OCI-LY7 (cell line): ENCODE measurements at regions not wholly inside any gene's neighbourhood (a gene's known extent, or its start where the extent isn't known, plus 50 kb on each side); places are given as distances from the start of the nearest gene placed in this dataset.

Source experiments
- BruUV-seq: library from RNA; stranded (reverse); fragments of 400-500 nt; replicated peaks from 2 replicates; lab custom pipeline; 2021; lab: Mats Ljungman, UMichigan
- CTCF ChIA-PET: fragments of 300-600 bp; sonication (Branson Sonifier 250); formaldehyde crosslinking; loops from one replicate; lab custom pipeline; 2022; ENCODE audit warnings: antibody characterized with exemption; ENCODE audit not compliant: unreplicated experiment; lab: Charles Lee
- POLR2A ChIA-PET: fragments of 300-600 bp; sonication (Branson Sonifier 250); formaldehyde crosslinking; loops from one replicate; lab custom pipeline; 2022; ENCODE audit warnings: antibody characterized with exemption; lab: Charles Lee
- DNase-seq: peaks from one replicate; pipeline ENCODE4 v3.0.0-alpha.2; 2015; ENCODE audit warnings: low spot score
- H2AFZ ChIP-seq: fragments of 200-600 bp; sonication (generic), shearing (Covaris generic); 2 replicates; pipeline ENCODE4 v1.6.1; 2014; ENCODE audit warnings: mild to moderate bottlenecking, antibody characterized with exemption, low read length, moderate library complexity
- H3K27ac ChIP-seq: fragments of 200-600 bp; sonication (generic); 2 replicates; pipeline ENCODE4 v1.5.1; 2014; ENCODE audit warnings: mixed run types, low read depth, mild to moderate bottlenecking, moderate library complexity, low read length, inconsistent platforms; ENCODE audit not compliant: poor library complexity, severe bottlenecking
- H3K36me3 ChIP-seq: fragments of 200-600 bp; sonication (generic); 2 replicates; pipeline ENCODE4 v1.6.1; 2014; ENCODE audit warnings: mild to moderate bottlenecking, antibody characterized with exemption, low read length, moderate library complexity, mixed read lengths; ENCODE audit not compliant: insufficient read depth
- H3K4me1 ChIP-seq: fragments of 200-600 bp; sonication (generic); 2 replicates; pipeline ENCODE4 v1.5.1; 2014; ENCODE audit warnings: mild to moderate bottlenecking, low read length; ENCODE audit not compliant: insufficient read depth, poor library complexity, severe bottlenecking
- H3K4me2 ChIP-seq: fragments of 200-600 bp; sonication (generic); 2 replicates; pipeline ENCODE4 v1.6.1; 2014; ENCODE audit warnings: mild to moderate bottlenecking, low read length
- H3K4me3 ChIP-seq: fragments of 200-600 bp; sonication (generic); 2 replicates; pipeline ENCODE4 v1.5.1; 2014; ENCODE audit warnings: mild to moderate bottlenecking, low read depth, low read length; ENCODE audit not compliant: poor library complexity, severe bottlenecking
- H3K79me2 ChIP-seq: fragments of 200-600 bp; sonication (generic); 2 replicates; pipeline ENCODE4 v1.6.1; 2016; ENCODE audit warnings: low read depth, mild to moderate bottlenecking, low read length, moderate library complexity, mixed read lengths; ENCODE audit not compliant: insufficient read depth
- H3K9me2 ChIP-seq: fragments of 200-600 bp; sonication (generic); 2 replicates; pipeline ENCODE4 v1.6.1; 2016; ENCODE audit warnings: mild to moderate bottlenecking, low read length, mixed read lengths; ENCODE audit not compliant: insufficient read depth
- H3K9me3 ChIP-seq: fragments of 200-600 bp; sonication (generic); 2 replicates; pipeline ENCODE4 v1.6.1; 2014; ENCODE audit warnings: mild to moderate bottlenecking, mixed run types, low read length, mixed read lengths
- H4K20me1 ChIP-seq: fragments of 200-600 bp; sonication (generic); 2 replicates; pipeline ENCODE4 v1.6.1; 2014; ENCODE audit warnings: mild to moderate bottlenecking, antibody characterized with exemption, low read length, moderate library complexity, mixed read lengths; ENCODE audit not compliant: insufficient read depth
- EZH2phosphoT487 ChIP-seq: fragments of 200-600 bp; sonication (generic); IDR thresholded peaks from 2 replicates; pipeline ENCODE4 v1.6.1; 2018; ENCODE audit warnings: low read depth, borderline replicate concordance, mild to moderate bottlenecking, mixed run types, antibody characterized with exemption, low read length, moderate library complexity, mixed read lengths
- intact Hi-C: fragments of 100-400 bp; cut with micrococcal nuclease; formaldehyde crosslinking; loops from one replicate; pipeline ENCODE4 v1.10.0; 2022; ENCODE audit not compliant: unreplicated experiment
- TF ChIP-seq, protein P1 (sequence below): fragments of 200-600 bp; sonication (generic); conservative IDR thresholded peaks from 2 replicates; pipeline ENCODE4 v1.5.1; 2014; ENCODE audit warnings: mild to moderate bottlenecking, antibody characterized with exemption, low read length, moderate library complexity, mixed read lengths

DNA sequence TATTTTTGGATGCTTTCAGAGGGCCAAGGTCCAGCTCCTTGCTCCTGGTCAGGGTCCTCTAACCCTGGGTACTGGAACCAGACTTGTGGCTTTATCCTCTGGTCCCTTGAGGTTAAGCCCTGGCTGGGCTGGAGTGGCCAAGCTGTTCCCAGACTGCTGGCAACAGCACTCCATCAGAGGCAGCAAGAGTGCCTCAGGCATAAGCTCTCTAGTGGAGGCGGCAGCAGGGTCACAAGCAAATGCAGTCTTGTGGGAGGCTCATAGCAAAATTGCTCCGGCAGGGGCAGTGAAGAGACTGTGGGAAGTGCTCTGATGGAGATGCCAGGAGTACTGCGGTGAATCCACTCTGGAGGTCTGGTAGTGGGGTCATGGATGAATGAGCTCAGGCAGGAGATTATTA is 128.9 kb upstream of the OTOS start:
- H3K4me3 ChIP-seq = no peak overlapping the region
- no peak overlapping the region for H2AFZ ChIP-seq
- no peaks in the 10 kb centered on the region for H3K4me1 ChIP-seq
- ChIA-PET CTCF (no interaction called here), POLR2A (no interaction called here)
- no peaks in the 10 kb centered on the region for H3K9me2 ChIP-seq
- no peak overlapping the region for H3K4me2 ChIP-seq
- TF ChIP-seq, protein P1, sequence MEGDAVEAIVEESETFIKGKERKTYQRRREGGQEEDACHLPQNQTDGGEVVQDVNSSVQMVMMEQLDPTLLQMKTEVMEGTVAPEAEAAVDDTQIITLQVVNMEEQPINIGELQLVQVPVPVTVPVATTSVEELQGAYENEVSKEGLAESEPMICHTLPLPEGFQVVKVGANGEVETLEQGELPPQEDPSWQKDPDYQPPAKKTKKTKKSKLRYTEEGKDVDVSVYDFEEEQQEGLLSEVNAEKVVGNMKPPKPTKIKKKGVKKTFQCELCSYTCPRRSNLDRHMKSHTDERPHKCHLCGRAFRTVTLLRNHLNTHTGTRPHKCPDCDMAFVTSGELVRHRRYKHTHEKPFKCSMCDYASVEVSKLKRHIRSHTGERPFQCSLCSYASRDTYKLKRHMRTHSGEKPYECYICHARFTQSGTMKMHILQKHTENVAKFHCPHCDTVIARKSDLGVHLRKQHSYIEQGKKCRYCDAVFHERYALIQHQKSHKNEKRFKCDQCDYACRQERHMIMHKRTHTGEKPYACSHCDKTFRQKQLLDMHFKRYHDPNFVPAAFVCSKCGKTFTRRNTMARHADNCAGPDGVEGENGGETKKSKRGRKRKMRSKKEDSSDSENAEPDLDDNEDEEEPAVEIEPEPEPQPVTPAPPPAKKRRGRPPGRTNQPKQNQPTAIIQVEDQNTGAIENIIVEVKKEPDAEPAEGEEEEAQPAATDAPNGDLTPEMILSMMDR = no peak
- no peaks in the 10 kb centered on the region for H4K20me1 ChIP-seq
- no TSS peak for BruUV-seq
- no peaks in the 10 kb centered on the region for H3K79me2 ChIP-seq
- H3K9me3 ChIP-seq = peaks cover 18% of the 10 kb centered on the region
- no peak overlapping the region for H3K27ac ChIP-seq
- H3K36me3 ChIP-seq = no peaks in the 10 kb centered on the region; the same call in 1 of the 2 replicates
- no peak for DNase-seq
- intact Hi-C loops = no loop called here

DNA sequence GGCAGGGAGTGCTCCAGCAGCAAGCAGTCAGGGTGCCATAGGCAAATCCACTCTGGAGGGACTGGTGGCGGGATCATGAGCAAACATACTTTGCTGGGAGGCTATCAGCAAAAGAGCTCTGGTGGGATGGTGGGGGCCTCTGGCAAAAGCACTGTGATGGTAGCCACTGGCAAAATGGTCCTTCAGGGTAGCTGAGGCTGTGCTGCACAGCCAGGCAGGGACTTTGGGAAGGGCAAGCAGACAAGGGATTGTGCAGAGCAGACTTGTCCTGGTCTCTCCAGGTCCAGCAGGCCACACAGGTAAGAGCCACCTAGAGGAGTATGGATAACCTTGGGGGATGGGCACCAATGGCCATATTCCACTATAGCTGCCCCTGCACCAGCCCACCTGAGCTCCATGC is 129.4 kb upstream of the OTOS start:
- intact Hi-C loops = no loop called here
- ChIA-PET POLR2A (no interaction called here), CTCF (no interaction called here)
- Histone ChIP-seq H3K27ac (no peak overlapping the region), H3K4me2 (no peak overlapping the region), H3K36me3 (no peaks in the 10 kb centered on the region; the same call in 1 of the 2 replicates), H3K9me3 (peaks cover 18% of the 10 kb centered on the region), H3K4me1 (no peaks in the 10 kb centered on the region), H3K4me3 (no peak overlapping the region), H3K9me2 (no peaks in the 10 kb centered on the region), H2AFZ (no peak overlapping the region), H4K20me1 (no peaks in the 10 kb centered on the region), H3K79me2 (no peaks in the 10 kb centered on the region)
- no TSS peak for BruUV-seq
- no peak for DNase-seq
- TF ChIP-seq, protein P1 = no peak
- TF ChIP-seq EZH2phosphoT487 = no peak

DNA sequence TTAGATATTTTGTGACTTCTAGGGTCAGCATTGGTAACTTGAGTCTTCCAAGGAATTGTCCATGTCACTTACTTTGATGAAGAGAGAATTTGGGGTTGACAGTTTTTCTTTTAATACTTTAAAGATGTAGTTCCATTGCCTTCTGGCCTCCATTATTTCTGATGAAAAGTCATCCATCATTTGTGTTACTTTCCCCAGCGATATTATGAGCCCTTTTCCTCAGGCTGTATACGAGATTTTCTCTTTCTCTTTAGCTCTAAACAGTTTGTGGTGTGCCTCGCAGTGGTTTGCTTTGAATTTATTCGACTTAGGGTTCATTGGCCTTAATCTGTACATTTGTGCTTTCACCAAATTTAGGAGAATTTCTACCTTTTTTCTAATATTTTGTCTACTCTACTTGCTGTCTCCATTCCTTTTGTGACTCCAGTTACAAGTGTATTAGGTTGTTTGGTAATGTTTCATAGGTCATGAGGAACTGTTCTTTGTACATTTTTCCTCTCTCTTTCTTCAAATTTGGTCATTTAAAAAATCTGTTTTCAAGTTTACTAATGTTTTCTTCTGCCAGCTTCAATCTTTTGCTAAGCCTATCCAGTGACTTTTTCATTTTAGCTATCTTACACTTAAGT is 131.4 kb upstream of the OTOS start:
- Histone ChIP-seq H2AFZ (no peak overlapping the region), H3K9me2 (no peaks in the 10 kb centered on the region), H3K27ac (no peak overlapping the region), H3K4me1 (no peaks in the 10 kb centered on the region), H3K36me3 (no peaks in the 10 kb centered on the region; the same call in 1 of the 2 replicates), H3K4me2 (no peak overlapping the region), H4K20me1 (no peaks in the 10 kb centered on the region), H3K79me2 (no peaks in the 10 kb centered on the region), H3K4me3 (no peak overlapping the region), H3K9me3 (peaks cover 18% of the 10 kb centered on the region)
- TF ChIP-seq, protein P1 = no peak
- no peak for TF ChIP-seq EZH2phosphoT487
- intact Hi-C loops = no loop called here
- ChIA-PET CTCF (no interaction called here), POLR2A (no interaction called here)
- BruUV-seq = no TSS peak
- DNase-seq = no peak
